H9 (cell line): ENCODE measurements at regions not wholly inside any gene's neighbourhood (a gene's known extent, or its start where the extent isn't known, plus 50 kb on each side); places are given as distances from the start of the nearest gene placed in this dataset.

Source experiments
- DNase-seq: peaks from one replicate; pipeline ENCODE4 v3.0.0-alpha.2; 2017
- H2AFZ ChIP-seq: one replicate; pipeline ENCODE4 v1.6.1; 2013; ENCODE audit warnings: mild to moderate bottlenecking, low read length, control low read depth, moderate library complexity
- H2AK5ac ChIP-seq: 2 replicates; pipeline ENCODE4 v1.6.1; 2013; ENCODE audit warnings: low read length, control low read depth, mixed read lengths; ENCODE audit not compliant: insufficient read length
- H2BK120ac ChIP-seq: one replicate; pipeline ENCODE4 v1.6.1; 2013; ENCODE audit warnings: low read depth, mild to moderate bottlenecking, low read length, control low read depth, inconsistent platforms; ENCODE audit not compliant: poor library complexity, severe bottlenecking
- H2BK12ac ChIP-seq: 2 replicates; pipeline ENCODE4 v1.6.1; 2013; ENCODE audit warnings: low read length, control low read depth, mixed read lengths, low read depth; ENCODE audit not compliant: insufficient read length
- H2BK15ac ChIP-seq: 2 replicates; pipeline ENCODE4 v1.6.1; 2013; ENCODE audit warnings: low read depth, low read length, control low read depth
- H2BK20ac ChIP-seq: one replicate; pipeline ENCODE4 v1.6.1; 2013; ENCODE audit warnings: low read depth, mild to moderate bottlenecking, low read length, control low read depth, inconsistent platforms; ENCODE audit not compliant: poor library complexity, severe bottlenecking
- H2BK5ac ChIP-seq: 2 replicates; pipeline ENCODE4 v1.6.1; 2013; ENCODE audit warnings: low read length, control low read depth, mixed read lengths; ENCODE audit not compliant: insufficient read length
- H3K14ac ChIP-seq: 2 replicates; pipeline ENCODE4 v1.6.1; 2013; ENCODE audit warnings: low read length, control low read depth; ENCODE audit not compliant: insufficient read depth
- H3K18ac ChIP-seq: 2 replicates; pipeline ENCODE4 v1.6.1; 2013; ENCODE audit warnings: low read depth, mild to moderate bottlenecking, mixed read lengths, low read length, control low read depth; ENCODE audit not compliant: insufficient read length
- H3K23ac ChIP-seq: 2 replicates; pipeline ENCODE4 v1.6.1; 2013; ENCODE audit warnings: low read length, control low read depth, mixed read lengths, low read depth; ENCODE audit not compliant: insufficient read length
- H3K23me2 ChIP-seq: 2 replicates; pipeline ENCODE4 v1.6.1; 2013; ENCODE audit warnings: low read depth, mild to moderate bottlenecking, mixed read lengths, low read length, control low read depth; ENCODE audit not compliant: insufficient read length, poor library complexity, severe bottlenecking
- H3K27ac ChIP-seq: 2 replicates; pipeline ENCODE4 v1.5.1; 2013; ENCODE audit warnings: low read length, control low read depth, mixed read lengths, low read depth; ENCODE audit not compliant: insufficient read length
- H3K27me3 ChIP-seq: 2 replicates; pipeline ENCODE4 v1.6.1; 2013; ENCODE audit warnings: low read length, control low read depth, inconsistent platforms; ENCODE audit not compliant: insufficient read depth
- H3K4ac ChIP-seq: 2 replicates; pipeline ENCODE4 v1.6.1; 2013; ENCODE audit warnings: low read depth, mild to moderate bottlenecking, control low read depth, inconsistent platforms, low read length, moderate library complexity
- H3K4me1 ChIP-seq: 2 replicates; pipeline ENCODE4 v1.6.1; 2013; ENCODE audit warnings: low read length, control low read depth, inconsistent platforms; ENCODE audit not compliant: insufficient read depth
- H3K4me2 ChIP-seq: 2 replicates; pipeline ENCODE4 v1.6.1; 2013; ENCODE audit warnings: low read length, control low read depth, mixed read lengths; ENCODE audit not compliant: insufficient read length, insufficient read depth
- H3K56ac ChIP-seq: 2 replicates; pipeline ENCODE4 v1.6.1; 2013; ENCODE audit warnings: low read depth, mild to moderate bottlenecking, mixed read lengths, low read length, control low read depth; ENCODE audit not compliant: insufficient read length
- H3K79me1 ChIP-seq: 2 replicates; pipeline ENCODE4 v1.6.1; 2013; ENCODE audit warnings: low read depth, mild to moderate bottlenecking, moderate library complexity, low read length, control low read depth, inconsistent platforms; ENCODE audit not compliant: insufficient read depth, poor library complexity, severe bottlenecking
- H3K79me2 ChIP-seq: 2 replicates; pipeline ENCODE4 v1.6.1; 2013; ENCODE audit warnings: low read length, control low read depth, inconsistent platforms; ENCODE audit not compliant: insufficient read depth
- H3K9ac ChIP-seq: 2 replicates; pipeline ENCODE4 v1.6.1; 2013; ENCODE audit warnings: low read length, control low read depth, mixed read lengths; ENCODE audit not compliant: insufficient read length; ENCODE audit errors: extremely low read depth
- H3K9me3 ChIP-seq: one replicate; pipeline ENCODE4 v1.6.1; 2013; ENCODE audit warnings: low read depth, low read length, inconsistent platforms; ENCODE audit not compliant: control insufficient read depth
- H3T11ph ChIP-seq: one replicate; pipeline ENCODE4 v1.6.1; 2013; ENCODE audit warnings: mild to moderate bottlenecking, low read length, control low read depth, inconsistent platforms
- H4K20me1 ChIP-seq: one replicate; pipeline ENCODE4 v1.6.1; 2013; ENCODE audit not compliant: control insufficient read depth, insufficient read length, insufficient read depth
- H4K5ac ChIP-seq: 2 replicates; pipeline ENCODE4 v1.6.1; 2013; ENCODE audit warnings: low read depth, mild to moderate bottlenecking, mixed read lengths, low read length, control low read depth; ENCODE audit not compliant: insufficient read length
- H4K8ac ChIP-seq: replicated peaks from 2 replicates; pipeline ENCODE4 v1.6.1; 2013; ENCODE audit warnings: low read length, control low read depth, mixed read lengths, low read depth; ENCODE audit not compliant: insufficient read length
- H4K91ac ChIP-seq: 2 replicates; pipeline ENCODE4 v1.6.1; 2013; ENCODE audit warnings: low read depth, mild to moderate bottlenecking, moderate library complexity, mixed read lengths, low read length, control low read depth; ENCODE audit not compliant: insufficient read length
- H3K27ac Mint-ChIP-seq, 3 experiments: 2 replicates in 2 of 3; 3 replicates in 1 of 3; pipeline ENCODE4 v1.8.0; 2020 to 2021; ENCODE audit warnings: mixed read lengths in 3 of 3, mild to moderate bottlenecking in 1 of 3, moderate library complexity in 1 of 3
- H3K27me3 Mint-ChIP-seq: 2 replicates; pipeline ENCODE4 v1.8.0; 2021; ENCODE audit warnings: low read depth, mild to moderate bottlenecking, moderate library complexity, mixed read lengths
- H3K36me3 Mint-ChIP-seq, 3 experiments: 2 replicates in 2 of 3; 3 replicates in 1 of 3; pipeline ENCODE4 v1.8.0; 2020 to 2021; ENCODE audit warnings: low read depth in 3 of 3, mixed read lengths in 3 of 3; ENCODE audit not compliant: insufficient read depth in 1 of 3
- H3K4me1 Mint-ChIP-seq, 2 experiments: 2 replicates each; pipeline ENCODE4 v1.8.0; 2020; ENCODE audit warnings: mixed read lengths in 2 of 2
- H3K4me3 Mint-ChIP-seq, 2 experiments: 2 replicates in 1 of 2; 3 replicates in 1 of 2; pipeline ENCODE4 v1.8.0; 2020 to 2021; ENCODE audit warnings: mild to moderate bottlenecking in 2 of 2, mixed read lengths in 2 of 2, moderate library complexity in 1 of 2
- H3K9me3 Mint-ChIP-seq, 2 experiments: 2 replicates in 1 of 2; 3 replicates in 1 of 2; pipeline ENCODE4 v1.8.0; 2020; ENCODE audit warnings: mild to moderate bottlenecking in 2 of 2, mixed read lengths in 2 of 2, moderate library complexity in 1 of 2
- WGBS: extraction: QIAGEN DNeasy Blood & Tissue Kit; methylation state at CpG from one replicate; pipeline ENCODE4 v1.1.7; 2013; ENCODE audit warnings: missing lambda C conversion rate, low lambda C conversion rate, mixed read lengths; ENCODE audit not compliant: insufficient read length; ENCODE audit errors: extremely low coverage; 5-methylcytosine and 5-hydroxymethylcytosine counted together
- TF ChIP-seq, protein P1 (sequence below): fragments of 200-600 bp; sonication (generic); conservative IDR thresholded peaks from 3 replicates; pipeline ENCODE4 v1.8.0; 2021; ENCODE audit warnings: antibody characterized with exemption, mild to moderate bottlenecking

DNA sequence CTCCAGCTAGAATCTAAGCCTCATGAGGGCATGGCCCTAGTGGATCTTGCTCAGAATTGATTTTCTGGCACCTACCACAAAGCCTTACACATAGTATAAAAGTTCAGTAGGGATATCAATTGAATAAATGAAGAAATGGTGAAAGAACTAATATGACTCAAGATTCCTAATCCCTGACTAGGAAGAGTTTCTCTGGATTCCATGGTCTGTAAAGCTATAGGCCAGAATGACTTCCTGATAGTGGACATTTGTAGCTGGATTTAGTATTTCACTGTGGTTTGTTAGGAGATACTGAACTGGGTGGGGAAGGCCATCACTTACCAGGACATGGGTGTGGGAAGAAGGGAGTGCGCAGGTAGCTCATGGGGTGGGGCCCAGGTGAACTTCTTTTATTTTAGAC, 168.9 kb downstream of the RAP2B start:
- Histone ChIP-seq H3T11ph (no peak overlapping the region), H2BK5ac (no peak overlapping the region), H4K8ac (no peak overlapping the region), H3K79me1 (no peaks in the 10 kb centered on the region), H3K4ac (no peak overlapping the region), H2AFZ (no peak overlapping the region), H3K9me3 (no peaks in the 10 kb centered on the region), H3K23me2 (no peaks in the 10 kb centered on the region), H3K4me2 (no peak overlapping the region), H3K56ac (no peak overlapping the region), H2BK20ac (no peak overlapping the region), H4K91ac (no peak overlapping the region), H3K4me1 (no peaks in the 10 kb centered on the region), H3K27me3 (no peaks in the 10 kb centered on the region), H2BK15ac (no peak overlapping the region), H2BK12ac (no peak overlapping the region), H3K14ac (no peak overlapping the region), H2BK120ac (no peak overlapping the region), H4K20me1 (no peaks in the 10 kb centered on the region), H3K27ac (no peak overlapping the region), H3K9ac (no peak overlapping the region), H3K79me2 (no peaks in the 10 kb centered on the region), H2AK5ac (no peak overlapping the region), H4K5ac (no peak overlapping the region), H3K18ac (no peak overlapping the region), H3K23ac (no peak overlapping the region)
- H3K27me3 Mint-ChIP-seq: no peaks in the 10 kb centered on the region
- H3K36me3 Mint-ChIP-seq: no peaks in the 10 kb centered on the region
- DNase-seq: no peak
- peaks cover 0 to 2% of the 10 kb centered on the region in 2 experiments; a peak in 1 of 4 replicates for H3K4me1 Mint-ChIP-seq
- WGBS: no CpG with 5 or more reads among the region's 1 CpG
- H3K27ac Mint-ChIP-seq: no peak overlapping the region
- H3K9me3 Mint-ChIP-seq: peaks cover 0 to 3% of the 10 kb centered on the region in 2 experiments; a peak in 1 of 5 replicates
- no peak overlapping the region for H3K4me3 Mint-ChIP-seq
- TF ChIP-seq, protein P1, sequence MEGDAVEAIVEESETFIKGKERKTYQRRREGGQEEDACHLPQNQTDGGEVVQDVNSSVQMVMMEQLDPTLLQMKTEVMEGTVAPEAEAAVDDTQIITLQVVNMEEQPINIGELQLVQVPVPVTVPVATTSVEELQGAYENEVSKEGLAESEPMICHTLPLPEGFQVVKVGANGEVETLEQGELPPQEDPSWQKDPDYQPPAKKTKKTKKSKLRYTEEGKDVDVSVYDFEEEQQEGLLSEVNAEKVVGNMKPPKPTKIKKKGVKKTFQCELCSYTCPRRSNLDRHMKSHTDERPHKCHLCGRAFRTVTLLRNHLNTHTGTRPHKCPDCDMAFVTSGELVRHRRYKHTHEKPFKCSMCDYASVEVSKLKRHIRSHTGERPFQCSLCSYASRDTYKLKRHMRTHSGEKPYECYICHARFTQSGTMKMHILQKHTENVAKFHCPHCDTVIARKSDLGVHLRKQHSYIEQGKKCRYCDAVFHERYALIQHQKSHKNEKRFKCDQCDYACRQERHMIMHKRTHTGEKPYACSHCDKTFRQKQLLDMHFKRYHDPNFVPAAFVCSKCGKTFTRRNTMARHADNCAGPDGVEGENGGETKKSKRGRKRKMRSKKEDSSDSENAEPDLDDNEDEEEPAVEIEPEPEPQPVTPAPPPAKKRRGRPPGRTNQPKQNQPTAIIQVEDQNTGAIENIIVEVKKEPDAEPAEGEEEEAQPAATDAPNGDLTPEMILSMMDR: no peak
